VCaP (cell line): ENCODE measurements at regions not wholly inside any gene's neighbourhood (a gene's known extent, or its start where the extent isn't known, plus 50 kb on each side); places are given as distances from the start of the nearest gene placed in this dataset.

ENCODE experiments used
- H3K27ac ChIP-seq: fragments of 450-650 bp; 2 replicates; pipeline ENCODE4 v1.5.1; 2017
- TF ChIP-seq, protein P1 (sequence below): fragments of 450-650 bp; conservative IDR thresholded peaks from 2 replicates; pipeline ENCODE4 v1.5.1; 2017; ENCODE audit warnings: mild to moderate bottlenecking, moderate library complexity

DNA sequence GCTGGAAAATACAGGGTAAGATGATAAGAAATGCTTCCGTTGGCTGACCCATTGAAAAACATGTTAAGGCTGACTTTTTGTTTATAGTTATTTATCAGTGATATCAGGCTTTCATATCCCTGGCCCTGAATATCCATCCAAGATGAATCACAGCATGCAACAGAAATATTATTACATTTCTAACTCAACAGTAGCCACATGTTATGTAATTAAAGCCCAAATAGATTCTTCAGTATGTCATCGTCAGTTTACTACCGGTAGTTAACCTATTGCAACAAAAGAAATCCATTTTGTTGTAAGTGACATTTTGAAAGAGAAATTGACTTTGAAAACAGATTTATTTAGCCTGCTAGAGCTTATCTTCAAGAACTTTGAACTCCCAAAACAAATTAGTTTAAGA lies 354.1 kb upstream of the CELF2 start:
- TF ChIP-seq, protein P1, sequence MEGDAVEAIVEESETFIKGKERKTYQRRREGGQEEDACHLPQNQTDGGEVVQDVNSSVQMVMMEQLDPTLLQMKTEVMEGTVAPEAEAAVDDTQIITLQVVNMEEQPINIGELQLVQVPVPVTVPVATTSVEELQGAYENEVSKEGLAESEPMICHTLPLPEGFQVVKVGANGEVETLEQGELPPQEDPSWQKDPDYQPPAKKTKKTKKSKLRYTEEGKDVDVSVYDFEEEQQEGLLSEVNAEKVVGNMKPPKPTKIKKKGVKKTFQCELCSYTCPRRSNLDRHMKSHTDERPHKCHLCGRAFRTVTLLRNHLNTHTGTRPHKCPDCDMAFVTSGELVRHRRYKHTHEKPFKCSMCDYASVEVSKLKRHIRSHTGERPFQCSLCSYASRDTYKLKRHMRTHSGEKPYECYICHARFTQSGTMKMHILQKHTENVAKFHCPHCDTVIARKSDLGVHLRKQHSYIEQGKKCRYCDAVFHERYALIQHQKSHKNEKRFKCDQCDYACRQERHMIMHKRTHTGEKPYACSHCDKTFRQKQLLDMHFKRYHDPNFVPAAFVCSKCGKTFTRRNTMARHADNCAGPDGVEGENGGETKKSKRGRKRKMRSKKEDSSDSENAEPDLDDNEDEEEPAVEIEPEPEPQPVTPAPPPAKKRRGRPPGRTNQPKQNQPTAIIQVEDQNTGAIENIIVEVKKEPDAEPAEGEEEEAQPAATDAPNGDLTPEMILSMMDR, result no peak
- no peak overlapping the region for H3K27ac ChIP-seq

DNA sequence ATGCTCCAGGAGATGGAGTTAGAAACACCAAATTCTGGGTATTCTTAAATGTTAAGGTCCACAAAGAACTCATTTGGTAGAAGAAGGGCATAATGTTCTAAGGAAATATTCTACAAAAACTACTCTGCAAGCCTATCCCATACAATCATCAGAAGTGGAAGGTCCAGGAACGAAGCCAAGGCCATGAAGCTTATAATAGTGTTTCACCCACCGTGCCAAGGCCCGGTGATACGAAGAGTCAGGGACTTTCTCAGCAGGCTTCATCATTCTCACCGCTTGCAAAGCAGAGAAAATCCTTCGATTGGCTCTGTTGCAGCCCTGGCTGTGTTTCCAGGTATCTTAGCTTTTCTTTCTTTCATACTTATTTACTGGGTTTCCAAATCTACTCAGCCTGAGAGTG lies 351.9 kb upstream of the CELF2 start:
- TF ChIP-seq, protein P1, result no peak
- H3K27ac ChIP-seq, result no peak overlapping the region

DNA sequence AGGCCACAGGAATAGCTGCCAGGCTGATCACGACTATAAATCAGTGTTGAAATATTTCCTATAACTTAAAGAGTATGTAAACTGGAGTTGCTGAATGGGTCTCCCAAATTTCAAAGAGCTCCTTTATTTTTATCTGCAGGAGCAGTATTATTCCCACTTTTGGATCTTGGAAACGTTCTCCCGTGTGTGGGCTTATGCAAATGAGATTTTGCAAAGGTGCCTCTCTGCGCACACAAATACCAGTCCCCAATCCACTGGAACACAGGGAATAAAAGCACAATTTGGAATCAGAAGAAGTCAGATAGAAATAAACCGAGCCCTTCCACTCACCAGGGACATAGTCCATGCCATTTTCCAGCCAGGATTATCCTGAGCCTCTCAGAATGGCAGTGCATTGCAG lies 350.2 kb upstream of the CELF2 start:
- H3K27ac ChIP-seq, result no peak overlapping the region
- TF ChIP-seq, protein P1, result no peak

DNA sequence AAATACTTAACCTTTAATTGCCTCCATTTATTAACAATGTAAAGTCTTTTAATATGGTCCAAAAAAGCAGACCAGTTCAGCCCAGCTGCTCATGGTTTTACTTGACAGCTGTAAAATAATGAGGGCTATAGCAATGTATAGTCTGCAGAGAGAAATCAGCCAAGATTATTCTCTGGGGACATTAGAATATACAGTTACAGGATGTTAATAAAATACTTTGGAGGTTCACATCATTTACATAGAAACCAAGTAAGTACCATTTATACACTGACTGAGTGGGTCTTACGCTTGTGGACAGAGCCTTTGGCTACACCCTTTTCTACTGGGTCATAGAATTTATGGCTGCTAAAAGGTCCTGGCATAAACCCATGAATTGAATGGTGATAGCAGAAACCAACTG lies 340.7 kb upstream of the CELF2 start:
- TF ChIP-seq, protein P1, result no peak

DNA sequence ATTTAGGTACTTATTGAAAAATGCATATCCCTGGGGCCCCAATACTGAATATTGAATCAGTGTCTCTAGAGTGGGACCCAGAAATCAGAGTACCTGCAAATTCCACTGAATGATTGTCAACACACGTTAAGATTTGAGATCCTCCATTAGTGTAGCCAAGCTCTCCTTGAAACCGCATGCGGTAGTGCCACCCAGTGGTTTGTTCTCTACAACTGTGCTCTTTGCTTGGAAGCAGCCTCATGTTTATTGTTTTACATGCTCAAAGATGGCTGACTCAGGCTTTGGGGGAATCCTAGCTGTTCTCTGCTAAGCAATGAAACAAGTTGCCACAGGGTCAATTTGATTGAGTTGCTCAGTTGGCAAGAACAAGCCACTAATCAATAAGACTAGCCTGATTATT lies 340.2 kb upstream of the CELF2 start:
- TF ChIP-seq, protein P1, result peak; percentile 58
- H3K27ac ChIP-seq, result no peak overlapping the region

More for the DNA sequence above, 340.7 kb upstream of the CELF2 start:
- no peak overlapping the region for H3K27ac ChIP-seq

DNA sequence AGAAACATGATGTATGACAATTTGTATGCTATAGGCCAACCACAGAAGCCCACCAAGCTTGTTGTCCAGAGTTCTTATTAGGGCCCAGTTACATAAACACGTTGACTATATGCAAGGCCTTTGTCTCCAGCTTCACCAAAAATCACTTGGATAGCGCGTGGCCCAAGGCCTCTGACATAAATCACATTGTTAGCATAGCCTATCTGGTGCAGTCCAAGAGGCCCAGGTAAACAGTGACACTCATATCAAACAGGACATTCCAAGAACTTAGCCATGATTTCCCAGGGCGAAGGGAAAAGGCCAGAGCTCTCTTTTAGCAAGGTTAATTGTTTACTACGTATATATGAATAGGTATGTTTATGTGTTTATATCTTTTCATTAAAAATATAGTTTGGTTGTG lies 337.2 kb upstream of the CELF2 start:
- no peak overlapping the region for H3K27ac ChIP-seq
- TF ChIP-seq, protein P1, result no peak

DNA sequence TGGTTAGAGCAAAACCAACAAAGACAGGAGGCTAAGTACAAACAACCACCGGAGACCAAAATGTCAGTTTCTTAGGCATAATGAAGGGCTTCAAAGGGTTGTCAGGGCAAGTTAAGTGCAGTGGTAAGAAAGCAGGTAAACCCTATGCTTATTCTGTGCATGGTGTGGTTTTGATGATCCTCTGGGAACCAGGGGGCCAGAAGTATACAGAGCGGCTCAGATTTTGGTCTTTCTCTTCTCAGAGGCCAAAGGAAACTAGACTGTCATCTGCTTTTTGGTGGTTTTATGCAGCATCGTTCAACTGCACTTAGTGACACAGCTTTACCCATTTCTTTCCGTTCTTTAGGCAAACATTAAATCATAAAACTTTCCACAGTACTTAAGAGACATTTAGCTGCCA lies 332.7 kb upstream of the CELF2 start:
- no peak overlapping the region for H3K27ac ChIP-seq
- TF ChIP-seq, protein P1, result no peak

DNA sequence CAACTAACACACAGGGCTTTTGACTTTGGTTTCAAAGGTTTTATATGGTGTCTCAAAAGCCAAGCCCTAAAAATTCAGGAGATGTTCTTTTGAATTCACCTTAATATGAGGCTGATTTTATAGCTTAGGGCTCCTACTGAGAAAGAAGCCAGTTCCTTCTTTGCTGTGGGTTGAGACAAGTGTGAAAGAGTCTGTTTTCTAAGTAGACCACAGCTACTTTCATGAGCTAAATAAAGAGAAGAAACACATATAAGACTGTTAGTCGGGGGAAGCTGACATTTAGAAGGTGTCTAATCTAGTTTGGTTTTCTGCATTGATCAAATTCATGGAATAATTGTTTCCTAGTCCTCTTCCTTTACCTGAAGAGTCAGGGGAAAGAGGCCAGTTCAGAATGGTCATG lies 332.1 kb upstream of the CELF2 start:
- TF ChIP-seq, protein P1, result no peak
- no peak overlapping the region for H3K27ac ChIP-seq
